SK-N-SH (cell line): ENCODE measurements at regions not wholly inside any gene's neighbourhood (a gene's known extent, or its start where the extent isn't known, plus 50 kb on each side); places are given as distances from the start of the nearest gene placed in this dataset.

ENCODE experiments used
- CTCF ChIA-PET: fragments of 300-600, 350-600 bp; formaldehyde crosslinking; extraction: SDS; loops from one replicate; lab custom pipeline; 2021; lab: Yijun Ruan, JAX
- POLR2A ChIA-PET: fragments of 350-600 bp; sonication (Branson Sonifier 250); formaldehyde crosslinking; extraction: SDS; loops from one replicate; lab custom pipeline; 2020; ENCODE audit warnings: antibody characterized with exemption, inconsistent platforms; lab: Yijun Ruan, JAX
- DNase-seq: peaks from one replicate; pipeline ENCODE4 v3.0.0; 2012
- H2AFZ ChIP-seq: fragments of 200-600 bp; sonication (generic); 2 replicates; pipeline ENCODE4 v1.8.1; 2016; ENCODE audit warnings: antibody characterized with exemption, mild to moderate bottlenecking, low read depth
- H3F3A ChIP-seq: fragments of 200-600 bp; sonication (generic); replicated peaks from 2 replicates; pipeline ENCODE3; 2016; ENCODE audit warnings: antibody characterized with exemption, mild to moderate bottlenecking; ENCODE audit not compliant: insufficient read depth
- H3K27ac ChIP-seq, 2 experiments: fragments of 200-500 bp in 1 of 2; fragments of 200-600 bp in 1 of 2; sonication (Bioruptor generic) in 1 of 2; sonication (generic), shearing (Covaris generic) in 1 of 2; 2 replicates each; pipeline versions ENCODE4 v1.5.1 to v1.6.1; 2014 to 2016; ENCODE audit warnings: low read depth in 2 of 2, inconsistent platforms in 1 of 2, low read length in 1 of 2, mild to moderate bottlenecking in 1 of 2, mixed read lengths in 1 of 2
- H3K27me3 ChIP-seq: fragments of 200-600 bp; sonication (generic), shearing (Covaris generic); 2 replicates; pipeline ENCODE4 v1.6.1; 2016; ENCODE audit warnings: mixed run types; ENCODE audit not compliant: insufficient read depth
- H3K36me3 ChIP-seq, 2 experiments: fragments of 200-500 bp in 1 of 2; fragments of 200-600 bp in 1 of 2; sonication (Bioruptor generic) in 1 of 2; sonication (generic) in 1 of 2; replicated peaks in 1 of 2; 2 replicates each; pipeline versions ENCODE3 to v1.5.1; 2014 to 2016; ENCODE audit warnings: low read length in 1 of 2, mild to moderate bottlenecking in 1 of 2; ENCODE audit not compliant: insufficient read depth in 2 of 2, control insufficient read depth in 1 of 2
- H3K4me1 ChIP-seq, 2 experiments: fragments of 200-500 bp in 1 of 2; fragments of 200-600 bp in 1 of 2; sonication (Bioruptor generic) in 1 of 2; sonication (generic), shearing (Covaris generic) in 1 of 2; 2 replicates each; pipeline versions ENCODE4 v1.5.1 to v1.6.1; 2014 to 2016; ENCODE audit warnings: low read depth in 1 of 2, low read length in 1 of 2, mixed run types in 1 of 2; ENCODE audit not compliant: insufficient read depth in 2 of 2, control insufficient read depth in 1 of 2
- H3K4me2 ChIP-seq: fragments of 200-600 bp; sonication (generic), shearing (Covaris generic); 2 replicates; pipeline ENCODE4 v1.6.1; 2017; ENCODE audit warnings: mixed run types
- H3K4me3 ChIP-seq, 2 experiments: fragments of 200-500 bp in 1 of 2; fragments of 200-600 bp in 1 of 2; sonication (Bioruptor generic) in 1 of 2; sonication (generic), shearing (Covaris generic) in 1 of 2; 2 replicates each; pipeline versions ENCODE4 v1.5.1 to v1.8.1; 2014 to 2016; ENCODE audit warnings: low read depth in 2 of 2, inconsistent platforms in 1 of 2, low read length in 1 of 2, mild to moderate bottlenecking in 1 of 2, mixed read lengths in 1 of 2, moderate library complexity in 1 of 2
- H3K79me2 ChIP-seq: fragments of 200-600 bp; sonication (generic); 2 replicates; pipeline ENCODE4 v1.8.1; 2017; ENCODE audit warnings: mild to moderate bottlenecking; ENCODE audit not compliant: insufficient read depth
- H3K9ac ChIP-seq: fragments of 200-600 bp; sonication (generic); 2 replicates; pipeline ENCODE4 v1.6.1; 2017; ENCODE audit warnings: mixed run types
- H3K9me2 ChIP-seq: fragments of 200-600 bp; sonication (generic); 2 replicates; pipeline ENCODE4 v1.6.1; 2017; ENCODE audit warnings: mixed run types
- H3K9me3 ChIP-seq: fragments of 200-600 bp; sonication (generic); 2 replicates; pipeline ENCODE4 v1.6.1; 2017; ENCODE audit warnings: mixed run types, mild to moderate bottlenecking, moderate library complexity
- H4K20me1 ChIP-seq: fragments of 200-600 bp; sonication (generic); 2 replicates; pipeline ENCODE4 v1.6.1; 2017; ENCODE audit warnings: mild to moderate bottlenecking, mixed run types; ENCODE audit not compliant: insufficient read depth
- CHD2 ChIP-seq: fragments of 150-350 bp; IDR thresholded peaks from 2 replicates; pipeline ENCODE4 v1.6.1; 2018; ENCODE audit warnings: low read length; ENCODE audit not compliant: partially characterized antibody
- CTCF ChIP-seq: fragments of 200-600 bp; sonication (generic); IDR thresholded peaks from 2 replicates; pipeline ENCODE4 v1.6.1; 2017; ENCODE audit warnings: antibody characterized with exemption, mild to moderate bottlenecking, moderate library complexity
- ELF1 ChIP-seq: IDR thresholded peaks from 2 replicates; pipeline ENCODE4 v1.4.0; 2012
- EZH2phosphoT487 ChIP-seq: fragments of 200-600 bp; sonication (generic); IDR thresholded peaks from 2 replicates; pipeline ENCODE4 v1.6.1; 2017; ENCODE audit warnings: low read depth, mixed run types, mild to moderate bottlenecking, antibody characterized with exemption, moderate library complexity, borderline replicate concordance
- GABPA ChIP-seq: IDR thresholded peaks from 2 replicates; pipeline ENCODE4 v1.4.0; 2012; ENCODE audit warnings: low read depth, mild to moderate bottlenecking
- IRF3 ChIP-seq: fragments of 150-350 bp; IDR thresholded peaks from 2 replicates; pipeline ENCODE4 v1.6.1; 2016; ENCODE audit warnings: mild to moderate bottlenecking, low read depth, low read length
- JUND ChIP-seq: IDR thresholded peaks from 2 replicates; pipeline ENCODE4 v1.4.0; 2012
- NRF1 ChIP-seq: IDR thresholded peaks from 2 replicates; pipeline ENCODE4 v1.6.1; 2012; ENCODE audit warnings: low read depth, mild to moderate bottlenecking, low read length
- PBX3 ChIP-seq: IDR thresholded peaks from 2 replicates; pipeline ENCODE4; 2012
- POLR2AphosphoS5 ChIP-seq: IDR thresholded peaks from 2 replicates; pipeline ENCODE4 v1.6.1; 2012; ENCODE audit warnings: low read depth, low read length
- RAD21 ChIP-seq: IDR thresholded peaks from 2 replicates; pipeline ENCODE4 v1.6.1; 2012; ENCODE audit warnings: mild to moderate bottlenecking, low read length
- REST ChIP-seq: IDR thresholded peaks from 2 replicates; pipeline ENCODE4 v1.6.1; 2012; ENCODE audit warnings: mild to moderate bottlenecking, low read depth, low read length, moderate library complexity
- RFX5 ChIP-seq: IDR thresholded peaks from 2 replicates; pipeline ENCODE4 v1.6.1; 2012; ENCODE audit warnings: mild to moderate bottlenecking, improper control_type of control experiment, low read length
- SIN3A ChIP-seq: IDR thresholded peaks from 2 replicates; pipeline ENCODE4 v1.6.1; 2012; ENCODE audit warnings: low read depth, mild to moderate bottlenecking, low read length, moderate library complexity, borderline replicate concordance
- SMC3 ChIP-seq: IDR thresholded peaks from 2 replicates; pipeline ENCODE4 v1.6.1; 2012; ENCODE audit warnings: low read depth, low read length, improper control_type of control experiment
- TEAD4 ChIP-seq: IDR thresholded peaks from 2 replicates; pipeline ENCODE4 v1.4.0; 2012; ENCODE audit warnings: mild to moderate bottlenecking, borderline replicate concordance; ENCODE audit not compliant: insufficient read depth
- USF1 ChIP-seq: IDR thresholded peaks from 2 replicates; pipeline ENCODE4 v1.4.0; 2012; ENCODE audit warnings: low read depth, borderline replicate concordance
- WGBS: methylation state at CpG from one replicate; pipeline ENCODE4 v1.1.6; 2017; ENCODE audit warnings: low lambda C conversion rate; 5-methylcytosine and 5-hydroxymethylcytosine counted together

GRCh38 chr4:38454284-38454683, 209.7 kb upstream of the KLF3 start:
- H2AFZ ChIP-seq: no peak overlapping the region
- ChIA-PET POLR2A (no interaction called here), CTCF (no interaction called here)
- no peak overlapping the region for H3K4me2 ChIP-seq
- H3K79me2 ChIP-seq: no peaks in the 10 kb centered on the region
- 0 out of 2 replicates have a peak, but pooled peaks cover 6% of the 10 kb centered on the region for H3K27me3 ChIP-seq
- 26% methylated on average over 3 of the region's 3 CpGs for WGBS
- no peaks in the 10 kb centered on the region for H3K36me3 ChIP-seq
- H3K27ac ChIP-seq: no peak overlapping the region
- H3K4me1 ChIP-seq: no peaks in the 10 kb centered on the region
- no peak overlapping the region for H3K4me3 ChIP-seq
- TF ChIP-seq EZH2phosphoT487 (no peak), RAD21 (no peak), RFX5 (no peak), JUND (no peak), SIN3A (no peak), GABPA (no peak), POLR2AphosphoS5 (no peak), NRF1 (no peak), PBX3 (no peak), IRF3 (no peak), CHD2 (no peak), REST (no peak), USF1 (no peak), ELF1 (no peak), TEAD4 (no peak), CTCF (no peak), SMC3 (no peak)
- no peaks in the 10 kb centered on the region for H3F3A ChIP-seq
- H3K9me2 ChIP-seq: no peaks in the 10 kb centered on the region
- no peak for DNase-seq
- H4K20me1 ChIP-seq: no peaks in the 10 kb centered on the region
- H3K9me3 ChIP-seq: no peaks in the 10 kb centered on the region
- no peak overlapping the region for H3K9ac ChIP-seq
